Vagina (tissue), 2 donors: ENCODE measurements at regions not wholly inside any gene's neighbourhood (a gene's known extent, or its start where the extent isn't known, plus 50 kb on each side); places are given as distances from the start of the nearest gene placed in this dataset.
"Not testable (repeated sequence)": the region's sequence is repeated elsewhere in the genome, so short reads cannot be mapped to it uniquely, and the experiment has no call there.

ENCODE experiments used
- POLR2A ChIP-seq, 2 donors: fragments of 450-650 bp; IDR thresholded peaks; one replicate each; pipeline ENCODE4 v1.6.1; 2017; ENCODE audit warnings: antibody characterized with exemption in 2 of 2, mild to moderate bottlenecking in 2 of 2, moderate library complexity in 2 of 2
- TF ChIP-seq, protein P1 (sequence below), 3 experiments: fragments of 450-650 bp in 2 of 3; fragments of 200-600 bp in 1 of 3; sonication (generic) in 1 of 3; IDR thresholded peaks; one replicate each; pipeline ENCODE4 v1.5.1; 2017 to 2019; ENCODE audit warnings: antibody characterized with exemption in 3 of 3, mild to moderate bottlenecking in 2 of 3, moderate library complexity in 2 of 3

GRCh38 chr9:30292026-30292425 lies 2092.4 kb upstream of the ACO1 start:
- TF ChIP-seq, protein P1, sequence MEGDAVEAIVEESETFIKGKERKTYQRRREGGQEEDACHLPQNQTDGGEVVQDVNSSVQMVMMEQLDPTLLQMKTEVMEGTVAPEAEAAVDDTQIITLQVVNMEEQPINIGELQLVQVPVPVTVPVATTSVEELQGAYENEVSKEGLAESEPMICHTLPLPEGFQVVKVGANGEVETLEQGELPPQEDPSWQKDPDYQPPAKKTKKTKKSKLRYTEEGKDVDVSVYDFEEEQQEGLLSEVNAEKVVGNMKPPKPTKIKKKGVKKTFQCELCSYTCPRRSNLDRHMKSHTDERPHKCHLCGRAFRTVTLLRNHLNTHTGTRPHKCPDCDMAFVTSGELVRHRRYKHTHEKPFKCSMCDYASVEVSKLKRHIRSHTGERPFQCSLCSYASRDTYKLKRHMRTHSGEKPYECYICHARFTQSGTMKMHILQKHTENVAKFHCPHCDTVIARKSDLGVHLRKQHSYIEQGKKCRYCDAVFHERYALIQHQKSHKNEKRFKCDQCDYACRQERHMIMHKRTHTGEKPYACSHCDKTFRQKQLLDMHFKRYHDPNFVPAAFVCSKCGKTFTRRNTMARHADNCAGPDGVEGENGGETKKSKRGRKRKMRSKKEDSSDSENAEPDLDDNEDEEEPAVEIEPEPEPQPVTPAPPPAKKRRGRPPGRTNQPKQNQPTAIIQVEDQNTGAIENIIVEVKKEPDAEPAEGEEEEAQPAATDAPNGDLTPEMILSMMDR (IDR thresholded peaks at IDR 0.05): not testable (repeated sequence)
- TF ChIP-seq POLR2A (IDR thresholded peaks at IDR 0.05): not testable (repeated sequence)
